ENCODE measurements at regions not wholly inside any gene's neighbourhood (a gene's known extent, or its start where the extent isn't known, plus 50 kb on each side); places are given as distances from the start of the nearest gene placed in this dataset.
"Not testable (repeated sequence)": the region's sequence is repeated elsewhere in the genome, so short reads cannot be mapped to it uniquely, and the experiment has no call there.

- DNase-seq (ENCODE audit: low read depth) = no peak
Measured at GRCh38 chr1:181172082-181172481, 83.6 kb downstream of the IER5 start.

- no peak for DNase-seq (ENCODE audit: low read depth)
Measured at GRCh38 chr1:181173761-181174447, 85.4 kb downstream of the IER5 start.

- no peak for DNase-seq (ENCODE audit: low read depth)
Measured at GRCh38 chr1:181174861-181175260, 86.4 kb downstream of the IER5 start.

GRCh38 chr1:181175356-181175910 is 86.9 kb downstream of the IER5 start:
- no peak for DNase-seq (ENCODE audit: low read depth)

- no peak for DNase-seq (ENCODE audit: low read depth)
Measured at GRCh38 chr1:181175955-181176354, 87.5 kb downstream of the IER5 start.

- no peak for DNase-seq (ENCODE audit: low read depth)
Measured at GRCh38 chr1:181178241-181178879, 89.9 kb downstream of the IER5 start.

- no peak for DNase-seq (ENCODE audit: low read depth)
Measured at GRCh38 chr1:181179279-181179986, 90.9 kb downstream of the IER5 start.

- DNase-seq (ENCODE audit: low read depth) = peak; percentile 66
Measured at GRCh38 chr1:181179987-181180365, 91.5 kb downstream of the IER5 start.

GRCh38 chr1:181180407-181181031 is 92.0 kb downstream of the IER5 start:
- no peak for DNase-seq (ENCODE audit: low read depth)

GRCh38 chr1:181181792-181182585 is 93.5 kb downstream of the IER5 start:
- no peak for DNase-seq (ENCODE audit: low read depth)

- DNase-seq (ENCODE audit: low read depth) = no peak
Measured at GRCh38 chr1:181184621-181185020, 96.1 kb downstream of the IER5 start.

- DNase-seq (ENCODE audit: low read depth) = no peak
Measured at GRCh38 chr1:181185461-181185860, 97.0 kb downstream of the IER5 start.

GRCh38 chr1:181186133-181186532 is 97.6 kb downstream of the IER5 start:
- DNase-seq (ENCODE audit: low read depth) = not testable (repeated sequence)

- DNase-seq (ENCODE audit: low read depth) = no peak
Measured at GRCh38 chr1:181187337-181188126, 99.0 kb downstream of the IER5 start.

GRCh38 chr1:181189245-181189644 is 100.7 kb downstream of the IER5 start:
- no peak for DNase-seq (ENCODE audit: low read depth)

- peak; percentile 4 for DNase-seq (ENCODE audit: low read depth)
Measured at GRCh38 chr1:181189691-181190363, 101.3 kb downstream of the IER5 start.

- DNase-seq (ENCODE audit: low read depth) = peak; percentile 33
Measured at GRCh38 chr1:181190364-181191035, 102.0 kb downstream of the IER5 start.

GRCh38 chr1:181191494-181192040 is 103.1 kb downstream of the IER5 start:
- DNase-seq (ENCODE audit: low read depth) = no peak

GRCh38 chr1:181192316-181192715 is 103.8 kb downstream of the IER5 start:
- no peak for DNase-seq (ENCODE audit: low read depth)
